T-cell (primary cell): ENCODE measurements at regions not wholly inside any gene's neighbourhood (a gene's known extent, or its start where the extent isn't known, plus 50 kb on each side); places are given as distances from the start of the nearest gene placed in this dataset.

ENCODE experiments used
- ATAC-seq, 4 experiments: fragments of 200-7000 bp in 3 of 4; fragments of 150-1000 bp in 1 of 4; cut with Tn5 transposase; replicated peaks in 1 of 4; 1 replicate in 3 of 4; 2 replicates in 1 of 4; pipeline ENCODE4 v1.10.0; 2021; ENCODE audit warnings: moderate library complexity in 3 of 4, mild to moderate bottlenecking in 2 of 4, moderate number of reproducible peaks in 1 of 4
- CTCF ChIA-PET, 2 donors: fragments of 300-600 bp; sonication (Branson Sonifier 250); formaldehyde crosslinking; loops; one replicate each; lab custom pipeline; 2022; ENCODE audit warnings: antibody characterized with exemption in 2 of 2; lab: Charles Lee
- POLR2A ChIA-PET, 2 donors: fragments of 300-600 bp; sonication (Branson Sonifier 250); formaldehyde crosslinking; loops; one replicate each; lab custom pipeline; 2022; ENCODE audit warnings: antibody characterized with exemption in 2 of 2; lab: Charles Lee
- DNase-seq, 35 experiments: peaks; one replicate each; pipeline versions ENCODE4 v3.0.0 to v3.0.0-alpha.2; 2013 to 2023
- H3K27ac ChIP-seq: one replicate; pipeline ENCODE4 v1.5.1; 2013; ENCODE audit warnings: low read length
- H3K27me3 ChIP-seq, 2 experiments: replicated peaks in 1 of 2; 1 replicate in 1 of 2; 2 replicates in 1 of 2; pipeline versions ENCODE4 v1.6.1 to v1.7.0; 2013; ENCODE audit warnings: low read length in 1 of 2, mixed read lengths in 1 of 2; ENCODE audit not compliant: control insufficient read depth in 2 of 2, insufficient read depth in 2 of 2; ENCODE audit errors: extremely low read depth in 1 of 2
- H3K36me3 ChIP-seq, 2 donors: 1 replicate in 1 of 2; 2 replicates in 1 of 2; pipeline versions ENCODE4 v1.6.1 to v1.7.0; 2013; ENCODE audit warnings: low read length in 1 of 2; ENCODE audit not compliant: control insufficient read depth in 2 of 2, insufficient read depth in 1 of 2; ENCODE audit errors: extremely low read depth in 1 of 2
- H3K4me1 ChIP-seq, 2 experiments: 1 replicate in 1 of 2; 2 replicates in 1 of 2; pipeline versions ENCODE4 v1.6.1 to v1.7.0; 2013; ENCODE audit warnings: low read length in 2 of 2, mixed read lengths in 1 of 2; ENCODE audit not compliant: insufficient read depth in 2 of 2, control insufficient read depth in 1 of 2; ENCODE audit errors: extremely low read depth in 1 of 2
- H3K4me3 ChIP-seq, 2 donors: 1 replicate in 1 of 2; 2 replicates in 1 of 2; pipeline versions ENCODE4 v1.5.1 to v1.7.0; 2013; ENCODE audit warnings: mild to moderate bottlenecking in 2 of 2, low read length in 1 of 2, moderate library complexity in 1 of 2; ENCODE audit not compliant: control insufficient read depth in 1 of 2; ENCODE audit errors: extremely low read depth in 1 of 2
- H3K9me3 ChIP-seq: 2 replicates; pipeline ENCODE4 v1.7.0; 2013
- H3K27ac Mint-ChIP-seq, 2 donors: one replicate each; pipeline ENCODE4 v1.8.0; 2020 to 2021; ENCODE audit warnings: mild to moderate bottlenecking in 2 of 2, mixed read lengths in 2 of 2
- H3K27me3 Mint-ChIP-seq, 2 donors: one replicate each; pipeline ENCODE4 v1.8.0; 2021 to 2022; ENCODE audit warnings: mixed read lengths in 2 of 2
- H3K36me3 Mint-ChIP-seq: one replicate; pipeline ENCODE4 v1.8.0; 2021; ENCODE audit warnings: mixed read lengths
- H3K4me1 Mint-ChIP-seq, 3 donors: one replicate each; pipeline ENCODE4 v1.8.0; 2020 to 2022; ENCODE audit warnings: mixed read lengths in 3 of 3, mild to moderate bottlenecking in 1 of 3
- H3K4me3 Mint-ChIP-seq, 3 donors: one replicate each; pipeline ENCODE4 v1.8.0; 2020 to 2022; ENCODE audit warnings: mild to moderate bottlenecking in 3 of 3, mixed read lengths in 3 of 3, moderate library complexity in 3 of 3
- H3K9me3 Mint-ChIP-seq, 3 donors: one replicate each; pipeline ENCODE4 v1.8.0; 2020 to 2022; ENCODE audit warnings: mixed read lengths in 3 of 3
- WGBS: methylation state at CpG from one replicate; pipeline ENCODE4 v1.1.5; 2013; ENCODE audit warnings: missing lambda C conversion rate; ENCODE audit not compliant: insufficient coverage; 5-methylcytosine and 5-hydroxymethylcytosine counted together

DNA sequence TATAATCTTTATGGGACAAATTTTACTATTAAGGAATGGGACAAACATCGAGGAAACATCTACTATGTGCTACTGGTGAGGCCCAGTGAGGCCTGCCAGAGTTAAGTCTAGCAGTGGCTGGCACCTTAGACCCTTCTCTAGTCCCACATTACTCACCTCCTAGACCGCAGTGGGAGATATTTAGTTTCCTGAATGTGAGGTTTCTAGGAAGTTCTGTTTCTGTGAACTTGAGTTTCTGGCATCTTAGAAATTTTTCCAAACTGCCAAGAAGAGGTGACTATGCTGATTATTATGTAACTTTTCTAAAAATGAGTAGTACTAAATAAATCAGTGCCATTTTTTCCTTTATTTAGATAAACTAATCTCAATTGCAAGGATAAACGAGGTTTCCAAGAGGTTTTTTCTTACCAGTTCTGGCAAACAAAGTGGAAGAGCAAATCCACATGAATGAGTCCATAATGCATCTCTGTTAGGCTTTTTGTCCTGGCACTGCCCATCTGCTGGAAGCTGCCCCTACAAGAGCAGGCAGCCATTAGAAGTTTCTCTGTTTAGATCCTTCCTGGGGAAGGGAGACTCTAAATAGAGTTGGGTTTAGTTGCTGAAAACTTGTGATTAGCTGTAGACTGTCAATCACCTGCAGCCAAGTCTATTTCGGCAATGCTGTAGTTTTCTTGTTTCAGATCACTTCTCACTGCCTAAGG is 348.7 kb downstream of the MAN2A1 start:
- H3K36me3 ChIP-seq: no peaks in the 10 kb centered on the region
- H3K9me3 ChIP-seq: no peaks in the 10 kb centered on the region
- peaks cover 3% of the 10 kb centered on the region for H3K36me3 Mint-ChIP-seq
- 50% methylated on average over 1 of the region's 4 CpGs for WGBS
- ATAC-seq: no peak
- peaks cover 9 to 18% (median 11%) of the 10 kb centered on the region in 3 donors for H3K9me3 Mint-ChIP-seq
- H3K4me3 ChIP-seq: no peak overlapping the region
- no peak for DNase-seq
- H3K27ac Mint-ChIP-seq: no peak overlapping the region
- no peaks in the 10 kb centered on the region for H3K27me3 Mint-ChIP-seq
- CTCF ChIA-PET: interaction anchor here in 1 of 2 donors (1.0 kb wide), 1 partner anchor 10 kb away, joined by 3 read pairs; no protein-coding TSS in a partner anchor
- H3K27me3 ChIP-seq: no peaks in the 10 kb centered on the region
- H3K4me1 ChIP-seq: no peaks in the 10 kb centered on the region
- H3K4me1 Mint-ChIP-seq: peaks cover 10 to 22% (median 11%) of the 10 kb centered on the region in 3 donors
- no peak overlapping the region for H3K4me3 Mint-ChIP-seq
- POLR2A ChIA-PET: no interaction called here
- H3K27ac ChIP-seq: no peak overlapping the region

DNA sequence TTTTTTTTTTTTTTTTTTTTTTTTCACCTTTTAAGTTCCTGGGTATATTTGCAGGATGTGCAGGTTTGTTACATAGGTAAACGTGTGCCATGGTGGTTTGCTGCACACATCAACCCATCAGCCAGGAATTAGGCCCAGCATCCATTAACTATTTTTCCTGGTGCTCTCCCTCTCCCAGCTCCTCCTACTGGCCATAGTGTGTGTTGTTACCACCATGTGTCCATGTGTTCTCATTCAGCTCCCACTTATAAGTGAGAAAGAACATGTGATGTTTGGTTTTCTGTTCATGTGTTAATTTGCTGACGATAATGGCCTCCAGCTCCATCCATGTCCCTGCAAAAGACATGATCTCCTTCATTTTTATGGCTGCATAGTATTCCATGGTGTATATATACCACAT is 350.5 kb downstream of the MAN2A1 start:
- H3K27me3 Mint-ChIP-seq: no peaks in the 10 kb centered on the region
- ChIA-PET POLR2A (no interaction called here), CTCF (no interaction called here)

DNA sequence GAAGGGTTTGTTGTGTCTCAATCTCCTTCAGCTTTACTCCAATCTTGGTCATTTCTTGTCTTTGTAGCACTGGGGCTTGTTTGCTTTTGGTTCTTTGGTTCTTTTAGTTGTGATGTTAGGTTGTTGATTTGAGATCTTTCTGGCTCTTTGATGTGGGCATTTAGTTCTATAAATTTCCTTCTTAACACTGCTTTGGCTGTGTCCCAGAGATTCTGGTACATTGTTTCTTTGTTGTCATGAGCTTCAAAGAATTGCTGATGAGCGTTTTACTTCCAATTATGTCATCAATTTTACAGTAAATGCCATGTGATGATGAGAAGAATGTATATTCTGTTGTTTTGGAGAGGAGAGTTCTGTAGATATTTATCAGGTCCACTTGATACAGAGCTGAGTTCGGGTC is 353.3 kb downstream of the MAN2A1 start:
- peaks cover 14 to 18% (median 18%) of the 10 kb centered on the region in 3 donors for H3K4me1 Mint-ChIP-seq
- H3K9me3 ChIP-seq: no peaks in the 10 kb centered on the region
- POLR2A ChIA-PET: no interaction called here
- WGBS: no CpG with 5 or more reads among the region's 2 CpGs
- ATAC-seq (peak in 1 of 4 experiments; percentile 61), DNase-seq (peak in 1 of 35 experiments; percentile 23)
- H3K4me3 Mint-ChIP-seq: no peak overlapping the region
- H3K27ac ChIP-seq: no peak overlapping the region
- no peaks in the 10 kb centered on the region for H3K4me1 ChIP-seq
- no peaks in the 10 kb centered on the region for H3K36me3 ChIP-seq
- peaks cover 16% of the 10 kb centered on the region for H3K36me3 Mint-ChIP-seq
- H3K27me3 ChIP-seq: no peaks in the 10 kb centered on the region
- peaks cover 20 to 32% (median 28%) of the 10 kb centered on the region in 3 donors for H3K9me3 Mint-ChIP-seq
- peak overlapping the region in 1 of 2 donors; percentile 34 for H3K27ac Mint-ChIP-seq
- H3K4me3 ChIP-seq: no peak overlapping the region
- CTCF ChIA-PET: interaction anchor here in 1 of 2 donors (0.6 kb wide), 1 partner anchor 75 kb away, joined by 11 read pairs; no protein-coding TSS in a partner anchor
- no peaks in the 10 kb centered on the region for H3K27me3 Mint-ChIP-seq

More for the DNA sequence above, 350.5 kb downstream of the MAN2A1 start:
- Mint-ChIP-seq H3K27ac (no peak overlapping the region), H3K4me1 (peaks cover 14 to 18% (median 18%) of the 10 kb centered on the region in 3 donors), H3K36me3 (peaks cover 14% of the 10 kb centered on the region), H3K9me3 (peaks cover 19 to 31% (median 26%) of the 10 kb centered on the region in 3 donors), H3K4me3 (no peak overlapping the region)
- DNase-seq (no peak), ATAC-seq (no peak)
- no CpG with 5 or more reads among the region's 2 CpGs for WGBS
- no peaks in the 10 kb centered on the region for H3K36me3 ChIP-seq
- H3K9me3 ChIP-seq: no peaks in the 10 kb centered on the region
- no peaks in the 10 kb centered on the region for H3K4me1 ChIP-seq
- no peak overlapping the region for H3K27ac ChIP-seq
- H3K27me3 ChIP-seq: no peaks in the 10 kb centered on the region
- H3K4me3 ChIP-seq: no peak overlapping the region

DNA sequence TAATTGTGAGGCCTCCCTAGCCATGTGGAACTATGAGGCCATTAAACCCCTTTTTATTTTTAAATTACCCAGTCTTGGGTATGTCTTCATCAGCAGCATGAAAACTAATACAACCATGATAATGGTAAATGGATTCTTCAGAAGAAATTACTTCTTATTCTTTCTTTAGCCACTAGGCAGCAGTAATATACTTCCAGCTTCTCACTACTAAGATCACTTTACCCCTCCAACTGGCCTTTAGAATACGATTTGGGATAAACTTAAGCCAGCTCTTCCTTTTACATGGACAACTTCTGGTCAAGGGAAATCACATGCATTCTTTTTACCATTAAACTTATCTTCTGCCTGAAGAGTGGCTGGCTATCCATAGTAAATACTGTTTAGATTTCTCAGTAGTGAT is 355.4 kb downstream of the MAN2A1 start:
- peaks cover 19 to 24% (median 21%) of the 10 kb centered on the region in 3 donors for H3K4me1 Mint-ChIP-seq

DNA sequence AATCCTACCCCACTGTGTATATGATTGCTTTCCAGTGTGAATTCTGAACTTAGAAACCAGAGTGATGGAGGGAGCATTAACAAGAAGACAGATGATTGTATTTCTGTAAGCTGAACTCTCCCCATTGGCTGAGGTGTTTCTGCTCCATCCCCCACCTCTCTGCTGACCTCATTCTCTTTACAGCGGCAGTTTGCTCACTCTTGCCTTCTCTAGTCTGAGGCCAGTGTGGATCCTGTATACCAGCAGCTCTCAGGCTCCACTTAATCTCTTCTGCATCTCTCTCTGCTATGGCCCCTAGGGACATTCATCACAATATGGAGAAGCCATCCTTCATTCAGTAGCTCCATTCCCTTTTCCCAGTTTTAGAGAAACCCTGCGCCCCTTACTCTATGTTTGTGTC is 358.8 kb downstream of the MAN2A1 start:
- no peaks in the 10 kb centered on the region for H3K9me3 ChIP-seq
- H3K4me3 ChIP-seq: no peak overlapping the region
- H3K4me1 Mint-ChIP-seq: peaks cover 14 to 16% (median 15%) of the 10 kb centered on the region in 3 donors
- ChIA-PET POLR2A (interaction anchor here in 1 of 2 donors (1.2 kb wide), 1 partner anchor 10 kb away, joined by 3 read pairs; no protein-coding TSS in a partner anchor), CTCF (interaction anchor here (0.6 to 1.0 kb wide), 3 partner anchors 10 to 224 kb away, joined by 3 read pairs; no protein-coding TSS in a partner anchor)
- no peak overlapping the region for H3K27ac ChIP-seq
- DNase-seq (no peak), ATAC-seq (no peak)
- H3K36me3 ChIP-seq: no peaks in the 10 kb centered on the region
- no peaks in the 10 kb centered on the region for H3K27me3 ChIP-seq
- no peak overlapping the region for H3K4me3 Mint-ChIP-seq
- peaks cover 0 to 2% of the 10 kb centered on the region in 2 donors for H3K27me3 Mint-ChIP-seq
- WGBS: 80% methylated on average over 1 of the region's 2 CpGs
- peaks cover 13% of the 10 kb centered on the region for H3K36me3 Mint-ChIP-seq
- peaks cover 11 to 16% (median 14%) of the 10 kb centered on the region in 3 donors for H3K9me3 Mint-ChIP-seq
- H3K4me1 ChIP-seq: peaks cover 3 to 9% of the 10 kb centered on the region in 2 experiments
- no peak overlapping the region for H3K27ac Mint-ChIP-seq

More for the DNA sequence above, 355.4 kb downstream of the MAN2A1 start:
- no peaks in the 10 kb centered on the region for H3K36me3 ChIP-seq
- Mint-ChIP-seq H3K4me3 (no peak overlapping the region), H3K9me3 (peaks cover 20 to 32% (median 28%) of the 10 kb centered on the region in 3 donors), H3K27ac (no peak overlapping the region), H3K36me3 (peaks cover 16% of the 10 kb centered on the region), H3K27me3 (no peaks in the 10 kb centered on the region)
- WGBS: no CpG with 5 or more reads among the region's 1 CpG
- ChIA-PET CTCF (interaction anchor here (0.9 to 1.1 kb wide), 2 partner anchors 9 kb away, joined by 3 read pairs; no protein-coding TSS in a partner anchor), POLR2A (interaction anchor here in 1 of 2 donors (1.3 kb wide), 1 partner anchor 9 kb away, joined by 3 read pairs; no protein-coding TSS in a partner anchor)
- no peak overlapping the region for H3K27ac ChIP-seq
- ATAC-seq (no peak), DNase-seq (no peak)
- H3K4me3 ChIP-seq: no peak overlapping the region
- H3K27me3 ChIP-seq: no peaks in the 10 kb centered on the region
- H3K4me1 ChIP-seq: peaks cover 0 to 2% of the 10 kb centered on the region in 2 experiments
- no peaks in the 10 kb centered on the region for H3K9me3 ChIP-seq

DNA sequence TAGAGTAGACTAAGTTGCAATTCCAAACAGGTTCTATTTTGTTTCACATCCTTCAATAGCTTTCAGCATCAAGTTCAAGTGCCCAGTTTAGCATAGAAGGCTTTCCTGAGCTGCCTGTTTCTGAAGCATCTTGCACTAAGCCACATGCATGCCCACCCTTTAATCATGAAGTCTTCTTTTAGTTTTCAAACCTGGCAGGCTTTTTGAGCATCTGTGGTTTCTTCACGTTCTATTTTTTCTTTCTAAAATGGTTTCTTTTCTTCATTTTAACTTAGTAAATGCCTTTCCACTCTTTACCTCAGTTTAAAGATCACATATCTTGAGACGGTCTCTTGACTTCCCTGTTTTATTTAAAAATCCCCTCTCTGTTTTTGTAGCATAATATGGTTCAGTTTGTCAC is 360.1 kb downstream of the MAN2A1 start:
- no peaks in the 10 kb centered on the region for H3K9me3 ChIP-seq
- ChIA-PET POLR2A (no interaction called here), CTCF (no interaction called here)
- WGBS: no CpG with 5 or more reads among the region's 2 CpGs
- Mint-ChIP-seq H3K4me3 (no peak overlapping the region), H3K9me3 (peaks cover 4 to 5% (median 4%) of the 10 kb centered on the region in 3 donors), H3K27me3 (peaks cover 0 to 2% of the 10 kb centered on the region in 2 donors), H3K36me3 (peaks cover 6% of the 10 kb centered on the region), H3K27ac (no peak overlapping the region), H3K4me1 (peaks cover 21 to 26% (median 24%) of the 10 kb centered on the region in 3 donors)
- H3K36me3 ChIP-seq: no peaks in the 10 kb centered on the region
- no peak overlapping the region for H3K27ac ChIP-seq
- no peak overlapping the region for H3K4me3 ChIP-seq
- DNase-seq: no peak
- peaks cover 13 to 21% of the 10 kb centered on the region in 2 experiments for H3K4me1 ChIP-seq
- no peaks in the 10 kb centered on the region for H3K27me3 ChIP-seq
- no peak for ATAC-seq
